Glutamatergic neuron (in vitro differentiated cells): ENCODE measurements at regions not wholly inside any gene's neighbourhood (a gene's known extent, or its start where the extent isn't known, plus 50 kb on each side); places are given as distances from the start of the nearest gene placed in this dataset.

Source experiments
- DNase-seq: peaks from one replicate; pipeline ENCODE4 v3.0.0; 2022
- H3K27ac Mint-ChIP-seq: one replicate; pipeline ENCODE4 v1.8.0; 2020; ENCODE audit warnings: mild to moderate bottlenecking, mixed read lengths, inconsistent platforms; ENCODE audit not compliant: unreplicated experiment
- H3K27me3 Mint-ChIP-seq: one replicate; pipeline ENCODE4 v1.8.0; 2020; ENCODE audit warnings: mild to moderate bottlenecking, moderate library complexity, mixed read lengths, inconsistent platforms; ENCODE audit not compliant: unreplicated experiment
- H3K36me3 Mint-ChIP-seq: one replicate; pipeline ENCODE4 v1.8.0; 2020; ENCODE audit warnings: mild to moderate bottlenecking, mixed read lengths, inconsistent platforms; ENCODE audit not compliant: unreplicated experiment
- H3K4me1 Mint-ChIP-seq: one replicate; pipeline ENCODE4 v1.8.0; 2020; ENCODE audit warnings: mild to moderate bottlenecking, low read depth, mixed read lengths, inconsistent platforms; ENCODE audit not compliant: unreplicated experiment
- H3K4me3 Mint-ChIP-seq: one replicate; pipeline ENCODE4 v1.8.0; 2020; ENCODE audit warnings: mild to moderate bottlenecking, mixed read lengths, inconsistent platforms; ENCODE audit not compliant: unreplicated experiment
- H3K9me3 Mint-ChIP-seq: one replicate; pipeline ENCODE4 v1.8.0; 2020; ENCODE audit warnings: mild to moderate bottlenecking, moderate library complexity, mixed read lengths, inconsistent platforms; ENCODE audit not compliant: unreplicated experiment
- TF ChIP-seq, protein P1 (sequence below): fragments of 200-600 bp; sonication (generic); IDR thresholded peaks from one replicate; pipeline ENCODE4 v1.5.0; 2021; ENCODE audit not compliant: partially characterized antibody, unreplicated experiment

DNA sequence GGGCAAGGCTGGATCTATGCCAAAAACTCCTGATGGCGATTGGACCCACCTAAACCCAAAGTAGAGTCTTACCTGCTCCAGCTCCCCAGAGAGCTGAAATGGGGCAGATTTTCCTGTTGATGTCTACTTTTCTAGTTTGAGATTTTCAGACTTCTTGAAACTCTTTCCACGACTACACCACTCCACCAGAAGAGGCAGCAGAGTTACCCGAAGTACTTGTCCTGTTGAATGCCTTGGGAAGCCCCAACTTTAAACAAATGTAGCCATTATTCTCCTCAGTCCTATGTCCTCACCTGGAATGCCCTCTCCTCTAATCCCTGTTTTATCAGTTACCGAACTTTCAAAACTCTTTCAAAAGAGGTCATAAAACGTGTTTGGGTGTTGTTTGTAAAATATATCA lies 843.8 kb downstream of the VGLL3 start:
- TF ChIP-seq, protein P1, sequence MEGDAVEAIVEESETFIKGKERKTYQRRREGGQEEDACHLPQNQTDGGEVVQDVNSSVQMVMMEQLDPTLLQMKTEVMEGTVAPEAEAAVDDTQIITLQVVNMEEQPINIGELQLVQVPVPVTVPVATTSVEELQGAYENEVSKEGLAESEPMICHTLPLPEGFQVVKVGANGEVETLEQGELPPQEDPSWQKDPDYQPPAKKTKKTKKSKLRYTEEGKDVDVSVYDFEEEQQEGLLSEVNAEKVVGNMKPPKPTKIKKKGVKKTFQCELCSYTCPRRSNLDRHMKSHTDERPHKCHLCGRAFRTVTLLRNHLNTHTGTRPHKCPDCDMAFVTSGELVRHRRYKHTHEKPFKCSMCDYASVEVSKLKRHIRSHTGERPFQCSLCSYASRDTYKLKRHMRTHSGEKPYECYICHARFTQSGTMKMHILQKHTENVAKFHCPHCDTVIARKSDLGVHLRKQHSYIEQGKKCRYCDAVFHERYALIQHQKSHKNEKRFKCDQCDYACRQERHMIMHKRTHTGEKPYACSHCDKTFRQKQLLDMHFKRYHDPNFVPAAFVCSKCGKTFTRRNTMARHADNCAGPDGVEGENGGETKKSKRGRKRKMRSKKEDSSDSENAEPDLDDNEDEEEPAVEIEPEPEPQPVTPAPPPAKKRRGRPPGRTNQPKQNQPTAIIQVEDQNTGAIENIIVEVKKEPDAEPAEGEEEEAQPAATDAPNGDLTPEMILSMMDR = no peak
- no peak for DNase-seq
- no peaks in the 10 kb centered on the region for H3K36me3 Mint-ChIP-seq

DNA sequence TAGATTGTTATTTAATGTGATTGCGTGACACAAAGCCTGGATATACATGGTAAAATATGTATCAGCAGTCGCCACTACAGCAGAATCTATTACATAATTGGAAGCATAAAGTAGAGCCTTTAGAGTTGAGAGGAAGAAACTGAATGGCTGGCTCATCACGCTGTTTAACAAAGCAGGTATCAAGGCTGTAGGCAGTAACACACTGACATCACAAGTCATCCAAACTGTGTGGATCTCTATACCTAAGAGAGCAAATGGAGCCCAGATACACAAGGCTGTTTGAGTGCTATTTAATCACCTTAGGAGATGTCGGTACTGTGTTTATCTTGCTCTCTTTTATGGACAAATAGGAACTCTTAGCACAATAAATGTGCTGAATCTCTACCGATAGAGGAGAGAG lies 864.4 kb downstream of the VGLL3 start:
- no peak for DNase-seq
- Mint-ChIP-seq H3K4me3 (no peak overlapping the region), H3K9me3 (no peaks in the 10 kb centered on the region), H3K36me3 (peaks cover 8% of the 10 kb centered on the region), H3K4me1 (no peaks in the 10 kb centered on the region), H3K27ac (no peak overlapping the region), H3K27me3 (peaks cover 1% of the 10 kb centered on the region)
- TF ChIP-seq, protein P1 = no peak

More for the DNA sequence above, 843.8 kb downstream of the VGLL3 start:
- Mint-ChIP-seq H3K27me3 (no peaks in the 10 kb centered on the region), H3K27ac (no peak overlapping the region), H3K4me1 (no peaks in the 10 kb centered on the region), H3K4me3 (no peak overlapping the region), H3K9me3 (peaks cover 2% of the 10 kb centered on the region)
